ENCODE measurements at regions not wholly inside any gene's neighbourhood (a gene's known extent, or its start where the extent isn't known, plus 50 kb on each side); places are given as distances from the start of the nearest gene placed in this dataset.
"Not testable (repeated sequence)": the region's sequence is repeated elsewhere in the genome, so short reads cannot be mapped to it uniquely, and the experiment has no call there.

DNA sequence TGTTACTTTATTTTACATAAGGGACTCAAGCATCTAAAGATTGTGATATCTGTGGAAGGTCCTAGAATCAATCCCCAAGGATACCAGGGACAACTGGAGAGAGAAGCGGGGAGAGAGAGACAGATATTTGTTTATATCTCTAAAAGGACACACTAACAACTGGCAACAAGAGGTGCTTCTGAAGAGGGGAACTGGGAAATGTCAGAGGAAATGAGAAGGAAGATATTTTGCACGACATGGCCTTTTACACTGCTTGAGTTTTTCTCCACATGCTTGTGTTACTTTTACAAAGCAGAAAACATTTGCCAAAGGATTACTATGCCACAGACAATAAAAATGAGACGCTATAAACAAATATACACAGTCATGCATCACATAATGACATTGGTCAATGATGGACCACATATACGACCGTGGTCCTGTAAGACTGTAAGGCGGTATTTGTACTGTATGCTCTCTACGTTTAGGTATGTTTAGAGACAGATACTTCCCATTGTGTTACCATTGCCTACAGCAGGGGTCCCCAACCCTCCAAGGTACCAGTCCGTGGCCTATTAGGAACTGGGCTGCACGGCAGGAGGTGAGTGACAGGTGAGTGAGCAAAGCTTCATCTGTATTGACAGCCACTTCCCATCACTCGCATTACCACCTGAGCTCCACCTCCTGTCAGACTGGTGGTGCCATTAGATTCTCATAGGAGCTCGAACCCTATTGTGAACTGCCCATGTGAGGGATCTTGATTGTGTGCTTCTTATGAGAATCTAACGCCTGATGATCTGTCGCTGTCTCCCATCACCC lies 64.6 kb upstream of the PTPN1 start:
- Histone ChIP-seq H3K4me3 (no peak overlapping the region), H3K9me3 (replicated peaks) (no peaks in the 10 kb centered on the region), H3K4me1 (no peaks in the 10 kb centered on the region), H3K27ac (no peak overlapping the region), H3K36me3 (no peaks in the 10 kb centered on the region), H3K27me3 (no peaks in the 10 kb centered on the region; the same call in 1 of the 2 replicates)
- DNase-seq: no peak

DNA sequence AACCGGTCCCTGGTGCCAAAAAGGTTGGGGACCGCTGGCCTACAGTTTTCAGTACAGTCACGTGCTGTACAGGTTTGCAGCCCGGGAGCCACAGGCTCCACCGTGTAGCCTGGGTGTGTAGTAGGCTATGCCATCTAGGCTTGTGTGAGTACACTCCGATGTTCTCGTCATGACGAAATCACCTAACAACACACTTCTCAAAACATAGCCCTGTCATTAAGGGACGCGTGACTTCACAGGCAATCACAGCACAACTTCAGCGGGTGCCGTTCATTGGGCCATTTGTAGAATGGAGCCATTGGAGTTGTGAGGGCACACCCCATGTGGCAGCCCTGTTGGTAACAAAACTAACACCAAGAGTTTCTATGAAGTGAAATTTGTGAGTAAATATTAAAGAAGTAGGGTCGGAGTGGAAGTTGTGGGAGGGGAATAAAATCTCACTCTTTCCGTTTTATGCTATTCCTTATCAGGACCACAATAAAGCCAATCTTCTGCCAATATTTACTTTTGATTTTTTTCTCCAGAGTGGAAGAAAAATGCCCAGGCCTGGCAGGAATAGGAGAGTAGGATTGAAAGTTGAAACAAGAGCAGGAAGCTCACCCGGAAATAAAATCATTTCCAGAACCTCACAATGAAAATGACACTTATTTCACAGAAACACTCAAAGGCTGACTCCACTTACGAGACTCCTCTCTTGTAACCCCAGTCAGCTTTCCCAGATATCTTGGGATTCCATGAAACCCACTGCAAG lies 63.7 kb upstream of the PTPN1 start:
- DNase-seq: no peak
- H3K9me3 ChIP-seq (replicated peaks): no peaks in the 10 kb centered on the region
- no peak overlapping the region for H3K4me3 ChIP-seq
- H3K36me3 ChIP-seq: no peaks in the 10 kb centered on the region
- no peak overlapping the region for H3K27ac ChIP-seq
- H3K27me3 ChIP-seq: peaks cover 6% of the 10 kb centered on the region
- peaks cover 7% of the 10 kb centered on the region for H3K4me1 ChIP-seq

DNA sequence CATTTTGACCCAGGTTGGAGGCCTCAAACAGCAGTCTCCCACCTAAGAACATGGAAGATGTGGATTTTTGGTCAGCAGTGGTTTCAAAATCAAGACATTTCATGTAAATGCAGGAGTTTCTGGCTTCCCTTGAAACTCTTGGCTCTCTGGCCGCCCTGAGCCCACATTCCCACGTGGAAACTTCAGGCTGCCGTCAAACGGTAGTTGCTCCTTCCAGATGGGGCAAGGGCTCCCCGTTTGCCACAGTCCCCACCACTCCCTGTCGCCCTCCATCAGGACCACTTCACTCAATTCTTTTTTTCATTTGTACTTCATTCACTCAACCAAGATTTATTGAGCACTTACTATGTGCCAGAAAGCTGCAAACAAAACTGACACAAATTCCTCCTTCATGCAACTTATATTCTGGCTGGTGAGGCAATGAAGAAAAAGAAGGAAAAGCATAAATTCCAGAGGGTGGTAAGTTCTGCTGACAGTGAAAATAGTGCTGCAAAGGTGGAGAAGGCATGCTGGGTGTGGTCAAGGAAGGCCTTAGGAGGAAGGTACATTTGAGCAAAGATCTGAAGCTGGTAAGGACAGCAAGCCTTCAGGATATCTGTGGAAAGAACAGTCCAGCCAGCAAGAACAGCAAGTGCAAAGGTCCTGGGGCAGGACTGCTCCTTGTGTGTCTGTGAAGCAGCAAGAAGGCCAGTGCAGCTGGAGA lies 62.9 kb upstream of the PTPN1 start:
- H3K36me3 ChIP-seq: no peaks in the 10 kb centered on the region

DNA sequence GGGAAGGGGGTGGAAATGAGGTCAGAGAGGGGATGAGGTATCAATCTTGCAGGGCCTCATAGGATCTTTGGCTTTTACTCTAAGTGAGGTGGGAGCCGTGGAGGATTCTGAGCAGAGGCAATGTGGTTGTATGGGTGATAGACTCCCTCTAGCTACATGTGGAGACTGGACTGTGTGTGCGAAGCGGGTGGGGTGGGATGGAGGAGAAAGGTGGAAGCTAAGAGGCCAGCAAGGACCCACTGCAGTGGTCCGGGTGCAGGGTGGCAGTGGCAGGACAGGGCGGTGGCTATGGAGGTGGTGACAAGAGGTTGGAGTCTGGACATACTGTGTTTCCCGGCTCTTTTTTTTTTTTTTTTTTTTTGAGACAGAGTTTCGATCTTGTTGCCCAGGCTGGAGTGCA lies 62.4 kb upstream of the PTPN1 start:
- Histone ChIP-seq H3K27me3 (peaks cover 9% of the 10 kb centered on the region), H3K36me3 (no peaks in the 10 kb centered on the region), H3K27ac (no peak overlapping the region), H3K9me3 (replicated peaks) (no peaks in the 10 kb centered on the region), H3K4me1 (peaks cover 7% of the 10 kb centered on the region), H3K4me3 (no peak overlapping the region)
- no peak for DNase-seq

More for the DNA sequence above, 62.9 kb upstream of the PTPN1 start:
- Histone ChIP-seq H3K4me1 (peaks cover 7% of the 10 kb centered on the region), H3K27ac (no peak overlapping the region), H3K4me3 (no peak overlapping the region), H3K27me3 (peaks cover 9% of the 10 kb centered on the region), H3K9me3 (replicated peaks) (no peaks in the 10 kb centered on the region)
- DNase-seq: no peak

DNA sequence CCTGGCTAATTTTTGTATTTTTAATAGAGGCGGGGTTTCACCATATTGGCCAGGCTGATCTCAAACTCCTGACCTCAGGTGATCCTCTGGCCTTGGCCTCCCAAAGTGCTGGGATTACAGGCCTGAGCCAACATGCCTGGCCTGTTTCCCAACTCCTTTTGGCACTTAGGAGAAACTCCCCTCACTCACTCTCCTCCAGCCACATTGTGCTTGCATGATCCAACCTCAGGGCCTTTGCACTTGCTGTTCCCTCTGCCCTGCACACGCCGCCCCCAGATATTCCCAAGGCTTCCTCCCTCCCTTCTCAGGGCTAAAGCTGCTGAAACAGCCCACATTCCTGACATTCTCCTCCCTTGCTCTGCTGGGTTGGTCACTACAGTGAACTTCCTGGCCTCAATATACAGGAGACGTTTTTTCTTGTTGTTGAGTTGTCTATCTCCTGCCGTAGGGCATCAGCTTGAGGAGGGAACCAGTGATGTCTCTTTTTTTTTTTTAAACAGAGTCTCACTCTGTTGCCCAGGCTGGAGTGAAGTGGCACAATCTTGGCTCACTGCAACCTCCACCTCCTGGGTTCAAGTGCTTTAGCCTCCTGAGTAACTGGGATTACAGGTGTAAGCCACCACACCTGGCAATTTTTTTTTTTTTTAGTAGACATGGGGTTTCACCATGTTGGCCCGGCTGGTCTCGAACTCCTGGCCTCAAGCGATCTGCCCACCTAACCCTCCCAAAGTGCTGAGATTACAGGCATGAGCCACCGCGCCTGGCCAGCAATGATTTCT lies 61.4 kb upstream of the PTPN1 start:
- H3K4me3 ChIP-seq; H3K4me1 ChIP-seq; H3K9me3 ChIP-seq (replicated peaks); DNase-seq; H3K27ac ChIP-seq; H3K36me3 ChIP-seq: not testable (repeated sequence)
- peaks cover 10% of the 10 kb centered on the region for H3K27me3 ChIP-seq

DNA sequence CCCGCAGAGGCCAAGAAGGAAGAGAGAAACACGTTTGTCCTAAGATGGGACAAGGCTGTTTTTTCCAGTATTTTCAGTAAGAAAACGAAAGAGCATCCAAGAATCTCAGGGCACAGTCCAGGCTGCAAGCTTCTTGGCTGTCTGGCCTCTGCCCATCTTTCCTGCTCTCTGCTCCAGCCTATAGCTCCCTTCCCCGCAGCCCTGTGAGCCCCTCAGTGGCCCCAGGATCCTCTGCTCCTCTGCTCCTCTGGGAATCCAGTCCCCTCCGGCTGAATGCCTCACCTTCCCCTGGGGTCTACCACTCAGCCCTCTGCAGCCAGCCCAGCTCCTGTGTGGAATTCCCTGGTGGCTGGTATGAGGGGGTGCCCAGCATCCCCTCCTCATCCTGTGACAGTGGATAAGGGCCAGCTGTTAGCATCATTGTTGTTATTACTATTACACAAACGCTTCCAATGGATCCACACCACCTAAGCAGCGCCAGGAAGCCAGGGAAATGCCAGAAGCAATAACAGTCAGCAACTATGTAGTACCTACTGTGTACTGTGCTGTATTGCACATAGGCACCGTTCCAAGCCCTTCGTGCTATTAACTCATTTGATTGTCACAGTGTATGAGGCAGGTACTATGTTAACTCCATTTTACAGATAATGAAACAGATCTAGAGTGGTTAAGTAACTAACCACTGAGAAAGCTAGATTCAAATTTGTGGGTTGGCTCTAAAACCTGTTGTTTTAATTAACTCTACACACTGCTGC lies 60.3 kb upstream of the PTPN1 start:
- no peak for DNase-seq
- no peaks in the 10 kb centered on the region for H3K36me3 ChIP-seq
- no peak overlapping the region for H3K4me3 ChIP-seq
- H3K27ac ChIP-seq: no peak overlapping the region
- peaks cover 7% of the 10 kb centered on the region for H3K4me1 ChIP-seq
- no peaks in the 10 kb centered on the region for H3K9me3 ChIP-seq (replicated peaks)
- H3K27me3 ChIP-seq: peaks cover 12% of the 10 kb centered on the region

DNA sequence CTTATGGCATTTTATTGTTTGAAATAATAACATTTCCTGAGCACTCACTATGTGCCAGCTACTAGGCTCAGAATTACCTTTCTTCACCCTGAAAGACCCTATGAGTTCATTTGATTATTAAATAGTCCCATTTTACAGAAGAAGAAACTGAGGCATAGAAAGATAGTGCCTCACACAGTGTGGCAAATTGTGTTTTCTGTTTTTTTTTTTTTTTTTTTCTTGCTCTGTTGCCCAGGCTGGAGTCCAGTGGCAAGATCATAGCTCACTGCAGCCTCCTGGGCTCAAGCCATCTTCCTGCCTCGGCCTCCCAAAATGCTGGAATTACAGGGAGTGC lies 59.7 kb upstream of the PTPN1 start:
- H3K27ac ChIP-seq: no peak overlapping the region
- H3K4me3 ChIP-seq: no peak overlapping the region
- H3K27me3 ChIP-seq: peaks cover 12% of the 10 kb centered on the region
- no peaks in the 10 kb centered on the region for H3K36me3 ChIP-seq
- no peak for DNase-seq
- no peaks in the 10 kb centered on the region for H3K9me3 ChIP-seq (replicated peaks)
- peaks cover 7% of the 10 kb centered on the region for H3K4me1 ChIP-seq

DNA sequence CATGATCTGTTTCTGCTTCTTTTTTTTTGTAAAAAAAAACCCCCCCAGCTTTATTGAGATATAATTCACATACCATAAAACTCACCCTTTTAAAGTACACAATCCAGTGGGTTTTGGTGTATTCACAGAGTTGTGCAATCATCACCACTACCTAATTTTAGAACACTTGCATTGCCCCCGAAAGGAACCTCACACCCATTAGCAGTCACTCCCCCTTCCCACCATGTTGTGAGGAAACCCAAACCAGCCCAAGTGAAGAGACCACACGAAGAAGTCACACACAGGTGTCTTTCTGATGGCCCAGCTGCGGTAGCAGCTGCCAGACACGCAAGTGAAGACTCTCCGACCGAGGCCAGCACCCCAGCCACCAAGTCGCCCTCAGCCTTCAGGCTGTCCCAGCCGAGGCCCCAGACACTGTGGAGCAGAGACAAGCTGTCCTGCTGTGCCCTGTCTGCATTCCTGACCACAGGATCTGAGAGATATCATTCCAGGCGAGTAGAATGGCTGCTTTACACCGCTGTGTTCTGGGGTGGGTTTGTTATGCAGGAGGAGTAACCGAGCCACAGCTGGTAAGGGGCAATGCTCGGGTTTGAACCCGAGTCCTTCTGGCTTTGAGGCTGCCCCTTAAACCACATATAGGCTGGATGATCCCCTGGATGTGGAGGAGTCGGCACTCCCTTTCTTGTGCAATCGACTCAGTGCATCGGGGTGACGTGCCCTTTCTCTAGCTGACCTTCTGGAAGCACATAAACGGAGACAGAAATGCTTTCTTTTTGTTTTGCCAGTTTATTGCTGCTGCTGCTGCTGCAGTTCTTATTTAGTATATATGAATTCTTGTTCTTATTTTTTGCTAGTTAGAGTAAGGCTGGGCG lies 59.1 kb upstream of the PTPN1 start:
- H3K36me3 ChIP-seq: no peaks in the 10 kb centered on the region
- H3K27me3 ChIP-seq: peaks cover 12% of the 10 kb centered on the region; the same call in 1 of the 2 replicates
- peak; percentile 67 to 70 for DNase-seq
- H3K27ac ChIP-seq: no peak overlapping the region
- H3K4me1 ChIP-seq: peaks cover 7% of the 10 kb centered on the region
- no peaks in the 10 kb centered on the region for H3K9me3 ChIP-seq (replicated peaks)
- no peak overlapping the region for H3K4me3 ChIP-seq

DNA sequence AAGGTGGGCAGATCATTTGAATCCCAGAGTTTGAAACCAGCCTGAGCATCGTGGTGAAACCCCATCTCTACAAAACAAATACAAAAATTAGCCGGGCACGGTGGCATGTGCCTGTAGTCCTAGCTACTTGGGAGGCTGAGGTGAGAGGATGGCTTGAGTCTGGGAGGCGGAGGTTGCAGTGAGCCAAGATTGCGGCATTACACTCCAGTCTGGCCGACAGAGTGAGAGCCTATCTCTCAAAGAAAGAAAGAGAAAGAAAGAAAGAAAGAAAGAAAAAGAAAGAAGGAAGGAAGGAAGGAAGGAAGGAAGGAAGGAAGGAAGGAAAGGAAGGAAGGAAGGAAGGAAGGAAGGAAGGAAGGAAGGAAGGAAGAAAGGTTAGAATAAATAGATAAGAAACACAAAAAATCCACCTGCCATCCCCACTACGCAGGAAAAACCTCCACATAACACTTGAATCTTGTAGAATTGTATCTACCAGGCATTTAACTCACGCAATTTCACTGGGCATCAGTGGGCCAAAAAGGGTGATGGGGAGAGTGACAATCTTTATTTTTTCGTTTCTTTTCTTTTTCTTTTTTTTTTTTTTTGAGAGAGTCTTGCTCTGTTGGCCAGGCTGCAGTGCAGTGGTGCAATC lies 58.3 kb upstream of the PTPN1 start:
- H3K4me1 ChIP-seq; DNase-seq; H3K27ac ChIP-seq; H3K36me3 ChIP-seq; H3K9me3 ChIP-seq (replicated peaks); H3K4me3 ChIP-seq: not testable (repeated sequence)
- peaks cover 12% of the 10 kb centered on the region; the same call in 1 of the 2 replicates for H3K27me3 ChIP-seq

DNA sequence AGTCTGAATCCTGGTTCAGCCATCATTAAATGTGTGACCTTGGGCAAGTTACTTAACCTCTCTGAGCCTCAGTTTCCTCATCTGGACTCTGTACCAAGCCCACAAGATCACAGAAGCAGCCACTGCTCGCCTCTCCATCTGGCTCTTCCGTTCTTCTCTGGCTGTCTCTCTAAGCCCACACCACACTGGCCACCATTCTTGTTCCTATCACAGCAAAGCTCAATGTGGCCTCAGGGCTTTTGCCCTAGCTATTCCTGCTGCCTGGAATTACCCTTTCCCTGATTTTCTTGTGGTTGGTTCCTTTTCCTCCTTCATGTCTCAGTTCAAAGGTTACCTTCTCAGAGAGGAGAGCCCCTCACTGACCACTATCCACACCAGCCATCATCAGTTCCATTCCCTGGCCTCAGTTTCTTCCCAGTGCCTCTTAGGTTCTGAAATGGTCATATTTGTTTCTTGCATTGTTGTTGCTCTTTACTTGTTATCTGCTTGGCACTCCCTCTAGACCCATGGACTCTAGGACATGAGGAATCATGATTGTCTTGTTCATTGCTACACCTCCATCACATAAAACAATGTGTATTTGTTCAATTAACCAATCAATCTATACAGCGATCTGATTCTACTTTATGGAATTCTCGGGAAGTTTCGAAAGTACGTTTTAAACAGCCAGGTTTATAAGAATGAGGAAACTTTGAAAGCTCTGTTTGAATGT lies 56.5 kb upstream of the PTPN1 start:
- Histone ChIP-seq H3K27me3 (peaks cover 12% of the 10 kb centered on the region; the same call in 1 of the 2 replicates), H3K4me3 (no peak overlapping the region), H3K27ac (no peak overlapping the region), H3K9me3 (replicated peaks) (no peaks in the 10 kb centered on the region), H3K4me1 (peaks cover 7% of the 10 kb centered on the region), H3K36me3 (no peaks in the 10 kb centered on the region)
- no peak for DNase-seq

DNA sequence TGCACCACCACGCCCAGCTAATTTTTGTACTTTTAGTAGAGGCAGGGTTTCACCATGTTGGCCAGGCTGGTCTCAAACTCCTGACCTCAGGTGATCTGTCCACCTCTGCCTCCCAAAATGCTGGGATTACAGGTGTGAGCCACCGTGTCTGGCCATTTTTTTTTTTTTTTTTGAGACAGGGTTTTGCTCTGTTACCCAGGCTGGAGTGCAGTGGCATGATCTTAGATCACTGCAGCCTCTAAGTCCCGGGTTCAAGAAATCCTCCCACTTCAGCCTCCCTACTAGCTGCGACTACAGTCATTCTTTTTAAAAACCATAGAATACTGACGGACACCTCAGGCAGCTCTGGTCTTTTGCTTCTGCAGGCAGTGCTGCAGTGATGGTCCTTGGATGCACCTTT lies 54.9 kb upstream of the PTPN1 start:
- not testable (repeated sequence) for DNase-seq, H3K27ac ChIP-seq
- H3K27me3 ChIP-seq: peaks cover 12% of the 10 kb centered on the region; the same call in 1 of the 2 replicates

DNA sequence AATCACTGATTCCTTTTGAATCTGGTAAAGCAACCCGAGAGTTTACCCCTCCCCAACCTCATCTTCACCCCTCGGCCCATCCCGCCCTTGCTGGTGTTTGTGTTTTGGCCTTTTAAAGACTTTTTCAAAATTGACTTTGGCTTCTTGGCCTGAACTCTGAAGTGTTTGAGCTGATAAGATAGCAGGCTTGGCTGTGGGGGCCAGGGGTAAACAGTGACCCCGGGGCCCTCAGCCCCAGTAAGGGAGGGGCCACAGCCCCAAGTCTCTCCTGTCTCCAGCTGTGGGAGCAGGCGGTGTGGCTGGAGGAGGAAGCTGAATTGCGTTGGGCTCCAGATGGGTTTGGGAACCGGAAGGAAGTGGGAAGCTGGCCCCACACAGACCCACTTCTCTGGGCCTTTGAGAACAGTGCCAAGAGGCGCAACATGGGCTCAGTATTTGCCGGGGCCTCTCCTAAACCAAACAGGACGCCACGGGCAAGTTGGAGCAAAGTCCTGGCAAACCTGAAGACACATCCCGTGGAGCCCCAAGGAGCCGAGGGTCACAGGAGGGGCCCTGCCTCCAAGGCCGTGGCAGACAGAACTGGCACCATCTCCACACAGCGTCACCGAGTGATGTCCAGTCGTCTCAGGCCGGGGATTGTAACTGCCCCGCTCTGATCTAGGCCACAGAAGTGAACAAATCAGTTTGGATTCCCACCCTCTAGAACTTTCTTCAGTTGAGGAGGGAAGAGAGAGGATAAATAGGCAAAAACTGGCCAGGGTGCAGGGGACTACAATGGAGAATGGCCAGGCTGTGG lies 54.3 kb upstream of the PTPN1 start:
- Histone ChIP-seq H3K36me3 (no peaks in the 10 kb centered on the region), H3K4me3 (no peak overlapping the region), H3K27ac (no peak overlapping the region), H3K9me3 (replicated peaks) (no peaks in the 10 kb centered on the region), H3K27me3 (peaks cover 12% of the 10 kb centered on the region; the same call in 1 of the 2 replicates), H3K4me1 (peaks cover 6% of the 10 kb centered on the region)
- DNase-seq: no peak

More for the DNA sequence above, 54.9 kb upstream of the PTPN1 start:
- not testable (repeated sequence) for H3K36me3 ChIP-seq; H3K9me3 ChIP-seq (replicated peaks); H3K4me1 ChIP-seq; H3K4me3 ChIP-seq

Measured in SJCRH30 (cell line).